Erythroblast (primary cell): ENCODE measurements at regions not wholly inside any gene's neighbourhood (a gene's known extent, or its start where the extent isn't known, plus 50 kb on each side); places are given as distances from the start of the nearest gene placed in this dataset.
A peak's percentile ranks its signal among the peaks of the same experiment; 100 is the strongest.

Experiments used
- DNase-seq, 2 experiments: peaks; one replicate each; lab custom pipeline; 2025; lab: John Stamatoyannopoulos, UW
- GATA1 ChIP-seq: IDR thresholded peaks from 2 replicates; pipeline ENCODE4 v1.6.1; 2011; ENCODE audit warnings: low read depth, mild to moderate bottlenecking, control low read depth, low read length, moderate library complexity
- POLR2A ChIP-seq: IDR thresholded peaks from 2 replicates; pipeline ENCODE4 v1.6.1; 2011; ENCODE audit warnings: mild to moderate bottlenecking, low read length

- DNase-seq: no peak
- no peak for TF ChIP-seq POLR2A
- TF ChIP-seq GATA1: no peak
These were observed 90.2 kb upstream of the SOD3 start for GRCh38 chr4:24705016-24705753.

GRCh38 chr4:24713604-24714003 is 81.8 kb upstream of the SOD3 start:
- DNase-seq: no peak
- TF ChIP-seq GATA1 (no peak), POLR2A (no peak)

- no peak for TF ChIP-seq POLR2A
- no peak for TF ChIP-seq GATA1
- DNase-seq: no peak
These were observed 75.8 kb upstream of the SOD3 start for GRCh38 chr4:24719615-24720014.

GRCh38 chr4:24720436-24720835 is 74.9 kb upstream of the SOD3 start:
- no peak for DNase-seq
- TF ChIP-seq POLR2A (no peak), GATA1 (no peak)

GRCh38 chr4:24720979-24721378 is 74.4 kb upstream of the SOD3 start:
- DNase-seq: no peak
- TF ChIP-seq GATA1 (no peak), POLR2A (no peak)

- TF ChIP-seq GATA1 (no peak), POLR2A (no peak)
- DNase-seq: peak; percentile 2 to 4
These were observed 73.3 kb upstream of the SOD3 start for GRCh38 chr4:24722026-24722568.

- DNase-seq: no peak
- no peak for TF ChIP-seq GATA1
- no peak for TF ChIP-seq POLR2A
These were observed 67.8 kb upstream of the SOD3 start for GRCh38 chr4:24727390-24728224.

- no peak for DNase-seq
- TF ChIP-seq POLR2A (no peak), GATA1 (no peak)
These were observed 66.1 kb upstream of the SOD3 start for GRCh38 chr4:24729119-24729730.

GRCh38 chr4:24730256-24731001 is 64.9 kb upstream of the SOD3 start:
- TF ChIP-seq POLR2A (no peak), GATA1 (no peak)
- DNase-seq: no peak

- DNase-seq: no peak
- no peak for TF ChIP-seq GATA1
- no peak for TF ChIP-seq POLR2A
These were observed 63.9 kb upstream of the SOD3 start for GRCh38 chr4:24731448-24731847.

GRCh38 chr4:24734511-24734910 is 60.9 kb upstream of the SOD3 start:
- DNase-seq: no peak
- TF ChIP-seq GATA1 (no peak), POLR2A (no peak)

GRCh38 chr4:24736066-24736465 is 59.3 kb upstream of the SOD3 start:
- TF ChIP-seq POLR2A (no peak), GATA1 (no peak)
- DNase-seq: peak; percentile 30 to 47

- DNase-seq: no peak
- TF ChIP-seq POLR2A: no peak
- no peak for TF ChIP-seq GATA1
These were observed 53.5 kb upstream of the SOD3 start for GRCh38 chr4:24741910-24742309.
